Heart left ventricle (tissue), 16 donors: ENCODE measurements at regions not wholly inside any gene's neighbourhood (a gene's known extent, or its start where the extent isn't known, plus 50 kb on each side); places are given as distances from the start of the nearest gene placed in this dataset.
A peak's percentile ranks its signal among the peaks of the same experiment; 100 is the strongest.

ENCODE experiments used
- ATAC-seq, 4 donors: fragments of 200-7000 bp; cut with Tn5 transposase; one replicate each; pipeline ENCODE4 v1.9.1; 2020 to 2022; ENCODE audit warnings: moderate library complexity in 4 of 4, mild to moderate bottlenecking in 3 of 4, moderate number of reproducible peaks in 1 of 4
- DNase-seq, 5 donors: peaks; one replicate each; pipeline ENCODE4 v3.0.0-alpha.2; 2020
- H3K27ac ChIP-seq, 12 donors: fragments of 200-600 bp; sonication (generic) in 4 of 12; one replicate each; pipeline versions ENCODE4 v1.5.0 to v1.8.0; 2016 to 2022; ENCODE audit warnings: mild to moderate bottlenecking in 2 of 12
- H3K27me3 ChIP-seq, 9 donors: fragments of 200-600 bp; sonication (generic) in 2 of 9; one replicate each; pipeline versions ENCODE4 v1.5.1 to v1.8.0; 2016 to 2022; ENCODE audit warnings: mild to moderate bottlenecking in 3 of 9
- H3K36me3 ChIP-seq, 9 donors: fragments of 200-600 bp; sonication (generic) in 2 of 9; one replicate each; pipeline versions ENCODE4 v1.5.0 to v1.8.0; 2018 to 2022; ENCODE audit warnings: mild to moderate bottlenecking in 2 of 9
- H3K4me1 ChIP-seq, 12 donors: fragments of 200-600 bp; sonication (generic) in 4 of 12; one replicate each; pipeline versions ENCODE4 v1.5.0 to v1.8.0; 2016 to 2022; ENCODE audit warnings: mild to moderate bottlenecking in 3 of 12
- H3K4me3 ChIP-seq, 12 donors: fragments of 200-600 bp; sonication (generic) in 4 of 12; one replicate each; pipeline versions ENCODE4 v1.5.0 to v1.8.0; 2017 to 2022; ENCODE audit warnings: mild to moderate bottlenecking in 9 of 12, moderate library complexity in 4 of 12
- H3K9me3 ChIP-seq, 12 donors: fragments of 200-600 bp; sonication (generic) in 4 of 12; one replicate each; pipeline versions ENCODE4 v1.5.0 to v1.8.0; 2016 to 2022; ENCODE audit warnings: mild to moderate bottlenecking in 1 of 12
- CTCF ChIP-seq, 12 donors: fragments of 200-600 bp; sonication (generic) in 4 of 12; IDR thresholded peaks; one replicate each; pipeline versions ENCODE4 v1.5.0 to v1.8.0; 2018 to 2022; ENCODE audit warnings: antibody characterized with exemption in 12 of 12, mild to moderate bottlenecking in 5 of 12
- POLR2A ChIP-seq, 2 donors: fragments of 450-650 bp; IDR thresholded peaks; one replicate each; pipeline ENCODE4 v1.6.1; 2017; ENCODE audit warnings: antibody characterized with exemption in 2 of 2, mild to moderate bottlenecking in 2 of 2, moderate library complexity in 2 of 2
- WGBS, 4 donors: extraction: QIAGEN DNeasy Blood & Tissue Kit in 2 of 4; methylation state at CpG; one replicate each; pipeline versions ENCODE4 v1.1.5 to v1.1.7; 2013 to 2018; 5-methylcytosine and 5-hydroxymethylcytosine counted together
- intact Hi-C, 10 donors: fragments of 100-400 bp; cut with DNase I; formaldehyde crosslinking; loops; one replicate each; pipeline versions ENCODE4 v1.11.1 to v1.14.2; 2022
- donor health status: ischemic (EF 13 %, LVEDD 7.1; RV severe dilation, severe dysfunction).
- donor health status: healthy with polysubstance abuse.
- donor health status: DM: no; HTN: yes; CAD: no.
- donor health status: DM: no; HTN: no; CAD: no.
- donor health status: ischemic (EF 25% LVEDD 6.9; RV normal size, moderate dysfunction).
- donor health status: ischemic (EF 25% LVEDD 5.7; RV mildly dilated, moderate dysfunction).
- donor health status: healthy.
- donor health status: DM: yes; HTN: yes; CAD: no.
- donor health status: ischemic (EF 35%, LVEDD 5.7; RV mildly dilated, moderate dysfunction).
- donor health status: nonischemic (EF 11% LVEDD 7.7; RV severe dilation, severe dysfunction).
- donor health status: DM: yes; HTN: yes; CAD: no.
- donor health status: PGD.
- donor health status: ischemic (EF 29% LVEDD 5.4; RV normal size, mild dysfunction).
- donor health status: nonischemic (EF 23%, LVEDD 6.1; RV moderate dilation, normal function).

GRCh38 chr12:69042970-69043369 lies 110.0 kb upstream of the CPM start:
- WGBS, 4 donors, result 57 to 69% (median 64%) methylated on average over 4 of the region's 4 CpGs
- ATAC-seq, result peak in 1 of 4 donors; percentile 31
- DNase-seq, result no peak
- intact Hi-C loops, result no loop called here
- H3K27ac ChIP-seq, result no peak overlapping the region
- H3K9me3 ChIP-seq, result no peaks in the 10 kb centered on the region
- H3K4me3 ChIP-seq, result no peak overlapping the region
- H3K36me3 ChIP-seq, result no peaks in the 10 kb centered on the region
- TF ChIP-seq POLR2A (IDR thresholded peaks at IDR 0.05), result no peak
- no peak for TF ChIP-seq CTCF (IDR thresholded peaks at IDR 0.05)
- peaks cover 0 to 8% (median 0%) of the 10 kb centered on the region in 12 donors for H3K4me1 ChIP-seq
- no peaks in the 10 kb centered on the region for H3K27me3 ChIP-seq

GRCh38 chr12:69044887-69045286 lies 111.9 kb upstream of the CPM start:
- no peaks in the 10 kb centered on the region for H3K36me3 ChIP-seq
- DNase-seq, result no peak
- no peaks in the 10 kb centered on the region for H3K9me3 ChIP-seq
- no peak for TF ChIP-seq POLR2A (IDR thresholded peaks at IDR 0.05)
- TF ChIP-seq CTCF (IDR thresholded peaks at IDR 0.05), result no peak
- no peaks in the 10 kb centered on the region for H3K4me1 ChIP-seq
- no peak overlapping the region for H3K4me3 ChIP-seq
- H3K27ac ChIP-seq, result no peak overlapping the region
- intact Hi-C loops, result no loop called here
- no peak for ATAC-seq
- H3K27me3 ChIP-seq, result no peaks in the 10 kb centered on the region
- WGBS, 4 donors, result 61 to 69% (median 65%) methylated on average over 2 of the region's 2 CpGs

GRCh38 chr12:69045430-69045829 lies 112.5 kb upstream of the CPM start:
- Histone ChIP-seq H3K27ac (no peak overlapping the region), H3K4me1 (no peaks in the 10 kb centered on the region), H3K36me3 (no peaks in the 10 kb centered on the region), H3K4me3 (no peak overlapping the region), H3K27me3 (no peaks in the 10 kb centered on the region), H3K9me3 (peaks cover 0 to 2% (median 0%) of the 10 kb centered on the region in 12 donors)
- DNase-seq, result no peak
- no peak for TF ChIP-seq POLR2A (IDR thresholded peaks at IDR 0.05)
- TF ChIP-seq CTCF (IDR thresholded peaks at IDR 0.05), result no peak
- intact Hi-C loops, result no loop called here
- ATAC-seq, result no peak
- WGBS, 4 donors, result 87 to 94% (median 91%) methylated on average over 6 of the region's 6 CpGs

GRCh38 chr12:69046363-69046762 lies 113.4 kb upstream of the CPM start:
- H3K27me3 ChIP-seq, result no peaks in the 10 kb centered on the region
- ATAC-seq (no peak), DNase-seq (no peak)
- TF ChIP-seq CTCF (IDR thresholded peaks at IDR 0.05) (no peak), POLR2A (IDR thresholded peaks at IDR 0.05) (no peak)
- WGBS, 4 donors, result 93 to 96% (median 95%) methylated on average over 2 of the region's 2 CpGs
- no peak overlapping the region for H3K27ac ChIP-seq
- intact Hi-C loops, result no loop called here
- no peak overlapping the region for H3K4me3 ChIP-seq
- no peaks in the 10 kb centered on the region for H3K4me1 ChIP-seq
- peaks cover 0 to 6% (median 0%) of the 10 kb centered on the region in 12 donors for H3K9me3 ChIP-seq
- H3K36me3 ChIP-seq, result no peaks in the 10 kb centered on the region
